HEK293T (cell line): ENCODE measurements at regions not wholly inside any gene's neighbourhood (a gene's known extent, or its start where the extent isn't known, plus 50 kb on each side); places are given as distances from the start of the nearest gene placed in this dataset.

Experiments
- ELF4 ChIP-seq: fragments of 450-650 bp; IDR thresholded peaks from 2 replicates; pipeline ENCODE4 v1.6.1; 2017; ENCODE audit warnings: antibody characterized with exemption
- L3MBTL2 ChIP-seq: fragments of 450-650 bp; conservative IDR thresholded peaks from 2 replicates; pipeline ENCODE4 v1.6.1; 2016; ENCODE audit warnings: mild to moderate bottlenecking
- NFRKB ChIP-seq: fragments of 450-650 bp; IDR thresholded peaks from 2 replicates; pipeline ENCODE4 v1.6.1; 2016; ENCODE audit warnings: mild to moderate bottlenecking, moderate library complexity
- SUZ12 ChIP-seq: fragments of 450-650 bp; IDR thresholded peaks from 2 replicates; pipeline ENCODE4 v1.6.1; 2016; ENCODE audit warnings: mild to moderate bottlenecking

DNA sequence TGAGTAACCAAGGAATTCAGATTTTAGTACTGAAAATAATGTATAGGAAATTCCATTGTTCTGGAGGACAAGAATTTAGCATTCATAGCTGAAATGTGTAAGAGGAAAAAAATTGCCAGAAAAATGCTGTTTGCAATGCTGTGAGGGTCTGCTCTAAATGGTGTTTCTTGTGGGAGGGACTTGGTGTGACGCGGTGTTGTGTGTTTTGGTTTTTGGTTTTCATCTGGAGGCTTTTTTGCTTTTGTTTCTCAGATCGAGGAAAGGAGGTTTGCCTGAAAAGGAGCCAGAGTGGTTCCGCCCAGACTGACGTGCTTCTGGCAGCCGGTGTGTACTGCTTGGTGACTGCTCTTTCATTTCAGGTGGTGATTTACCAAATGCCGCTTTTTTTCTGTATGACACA, 211.8 kb upstream of the HMGA2 start:
- TF ChIP-seq L3MBTL2 (no peak), NFRKB (no peak), ELF4 (no peak), SUZ12 (no peak)
